Stimulated activated CD8-positive, alpha-beta memory T cell treated with anti-CD3 and anti-CD28 coated beads, Interleukin-2, amount 100 ng/mL, for 48 hours (primary cell): ENCODE measurements at regions not wholly inside any gene's neighbourhood (a gene's known extent, or its start where the extent isn't known, plus 50 kb on each side); places are given as distances from the start of the nearest gene placed in this dataset.
"Not testable (repeated sequence)": the region's sequence is repeated elsewhere in the genome, so short reads cannot be mapped to it uniquely, and the experiment has no call there.

Source experiments
- DNase-seq, 2 donors: peaks; one replicate each; pipeline ENCODE4 v3.0.0-alpha.2; 2020; ENCODE audit warnings: low read depth in 2 of 2

GRCh38 chr9:89695979-89696378, 91.2 kb downstream of the GADD45G start:
- not testable (repeated sequence) for DNase-seq

GRCh38 chr9:89696780-89697179, 92.0 kb downstream of the GADD45G start:
- no peak for DNase-seq

- no peak for DNase-seq
These were observed 92.7 kb downstream of the GADD45G start for GRCh38 chr9:89697553-89697952.

GRCh38 chr9:89698411-89699005, 93.7 kb downstream of the GADD45G start:
- no peak for DNase-seq

- no peak for DNase-seq
These were observed 94.8 kb downstream of the GADD45G start for GRCh38 chr9:89699646-89700045.

- DNase-seq = peak; percentile 60 to 62
These were observed 96.5 kb downstream of the GADD45G start for GRCh38 chr9:89701221-89701798.

- no peak for DNase-seq
These were observed 97.6 kb downstream of the GADD45G start for GRCh38 chr9:89702401-89702800.

GRCh38 chr9:89705651-89706050, 100.8 kb downstream of the GADD45G start:
- no peak for DNase-seq

- DNase-seq = no peak
These were observed 101.3 kb downstream of the GADD45G start for GRCh38 chr9:89706086-89706485.

GRCh38 chr9:89706731-89707191, 101.9 kb downstream of the GADD45G start:
- no peak for DNase-seq

GRCh38 chr9:89710697-89711096, 105.9 kb downstream of the GADD45G start:
- no peak for DNase-seq

GRCh38 chr9:89711866-89712265, 107.1 kb downstream of the GADD45G start:
- DNase-seq = no peak

GRCh38 chr9:89712283-89712682, 107.5 kb downstream of the GADD45G start:
- DNase-seq = no peak

GRCh38 chr9:89714321-89714720, 109.5 kb downstream of the GADD45G start:
- no peak for DNase-seq

- DNase-seq = no peak
These were observed 110.6 kb downstream of the GADD45G start for GRCh38 chr9:89715318-89715858.

GRCh38 chr9:89715881-89716280, 111.1 kb downstream of the GADD45G start:
- DNase-seq = no peak

GRCh38 chr9:89716559-89716958, 111.7 kb downstream of the GADD45G start:
- no peak for DNase-seq

GRCh38 chr9:89718176-89718575, 113.4 kb downstream of the GADD45G start:
- DNase-seq = no peak

- DNase-seq = no peak
These were observed 113.8 kb downstream of the GADD45G start for GRCh38 chr9:89718651-89719050.

GRCh38 chr9:89719202-89719601, 114.4 kb downstream of the GADD45G start:
- no peak for DNase-seq

GRCh38 chr9:89720696-89721175, 115.9 kb downstream of the GADD45G start:
- no peak for DNase-seq

- no peak for DNase-seq
These were observed 116.4 kb downstream of the GADD45G start for GRCh38 chr9:89721176-89721700.

- no peak for DNase-seq
These were observed 117.2 kb downstream of the GADD45G start for GRCh38 chr9:89721971-89722530.
